Heart left ventricle (tissue), 13 donors: ENCODE measurements at regions not wholly inside any gene's neighbourhood (a gene's known extent, or its start where the extent isn't known, plus 50 kb on each side); places are given as distances from the start of the nearest gene placed in this dataset.

Experiments used
- POLR2A ChIP-seq, 2 donors: fragments of 450-650 bp; IDR thresholded peaks; one replicate each; pipeline ENCODE4 v1.6.1; 2017; ENCODE audit warnings: antibody characterized with exemption in 2 of 2, mild to moderate bottlenecking in 2 of 2, moderate library complexity in 2 of 2
- TF ChIP-seq, protein P1 (sequence below), 12 donors: fragments of 200-600 bp; sonication (generic) in 4 of 12; IDR thresholded peaks; one replicate each; pipeline versions ENCODE4 v1.5.0 to v1.8.0; 2018 to 2022; ENCODE audit warnings: antibody characterized with exemption in 12 of 12, mild to moderate bottlenecking in 5 of 12
- donor health status: ischemic (EF 13 %, LVEDD 7.1; RV severe dilation, severe dysfunction).
- donor health status: DM: no; HTN: yes; CAD: no.
- donor health status: DM: no; HTN: no; CAD: no.
- donor health status: ischemic (EF 25% LVEDD 6.9; RV normal size, moderate dysfunction).
- donor health status: ischemic (EF 25% LVEDD 5.7; RV mildly dilated, moderate dysfunction).
- donor health status: ischemic (EF 35%, LVEDD 5.7; RV mildly dilated, moderate dysfunction).
- donor health status: nonischemic (EF 11% LVEDD 7.7; RV severe dilation, severe dysfunction).
- donor health status: DM: yes; HTN: yes; CAD: no.
- donor health status: PGD.
- donor health status: ischemic (EF 29% LVEDD 5.4; RV normal size, mild dysfunction).
- donor health status: nonischemic (EF 23%, LVEDD 6.1; RV moderate dilation, normal function).

DNA sequence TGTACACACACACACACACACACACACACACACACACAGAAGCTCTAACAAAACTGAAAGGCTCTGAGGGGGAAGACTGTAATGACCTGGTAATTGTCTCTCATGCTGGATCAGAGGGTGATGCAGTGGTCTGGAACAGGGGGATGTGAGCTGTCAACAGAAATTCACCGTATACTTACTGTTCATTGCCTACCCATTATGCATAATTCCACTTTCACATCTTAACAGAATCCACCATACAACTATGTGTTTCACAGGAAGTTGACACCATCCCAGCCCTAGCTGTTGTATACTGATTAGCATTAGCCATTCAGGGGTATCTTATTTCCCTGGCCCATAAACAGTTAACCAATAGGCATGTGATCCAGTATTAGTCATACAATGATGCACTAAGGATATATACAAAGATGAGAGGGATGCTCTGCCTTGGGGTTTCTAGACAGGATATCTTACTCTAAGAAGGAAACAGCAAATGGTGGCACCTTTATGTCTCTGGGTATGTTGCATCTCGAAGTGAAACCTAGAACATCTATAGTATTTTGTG lies 396.5 kb upstream of the BRINP1 start:
- TF ChIP-seq, protein P1, sequence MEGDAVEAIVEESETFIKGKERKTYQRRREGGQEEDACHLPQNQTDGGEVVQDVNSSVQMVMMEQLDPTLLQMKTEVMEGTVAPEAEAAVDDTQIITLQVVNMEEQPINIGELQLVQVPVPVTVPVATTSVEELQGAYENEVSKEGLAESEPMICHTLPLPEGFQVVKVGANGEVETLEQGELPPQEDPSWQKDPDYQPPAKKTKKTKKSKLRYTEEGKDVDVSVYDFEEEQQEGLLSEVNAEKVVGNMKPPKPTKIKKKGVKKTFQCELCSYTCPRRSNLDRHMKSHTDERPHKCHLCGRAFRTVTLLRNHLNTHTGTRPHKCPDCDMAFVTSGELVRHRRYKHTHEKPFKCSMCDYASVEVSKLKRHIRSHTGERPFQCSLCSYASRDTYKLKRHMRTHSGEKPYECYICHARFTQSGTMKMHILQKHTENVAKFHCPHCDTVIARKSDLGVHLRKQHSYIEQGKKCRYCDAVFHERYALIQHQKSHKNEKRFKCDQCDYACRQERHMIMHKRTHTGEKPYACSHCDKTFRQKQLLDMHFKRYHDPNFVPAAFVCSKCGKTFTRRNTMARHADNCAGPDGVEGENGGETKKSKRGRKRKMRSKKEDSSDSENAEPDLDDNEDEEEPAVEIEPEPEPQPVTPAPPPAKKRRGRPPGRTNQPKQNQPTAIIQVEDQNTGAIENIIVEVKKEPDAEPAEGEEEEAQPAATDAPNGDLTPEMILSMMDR (IDR thresholded peaks at IDR 0.05), result no peak
- no peak for TF ChIP-seq POLR2A (IDR thresholded peaks at IDR 0.05)
